IMR-90 (cell line): ENCODE measurements at regions not wholly inside any gene's neighbourhood (a gene's known extent, or its start where the extent isn't known, plus 50 kb on each side); places are given as distances from the start of the nearest gene placed in this dataset.
"Not testable (repeated sequence)": the region's sequence is repeated elsewhere in the genome, so short reads cannot be mapped to it uniquely, and the experiment has no call there.

ENCODE experiments used
- ATAC-seq: fragments of 200-7000 bp; cut with Tn5 transposase; 2 replicates; pipeline ENCODE4 v1.9.1; 2020; ENCODE audit warnings: low read depth, mild to moderate bottlenecking, moderate library complexity
- BruUV-seq: library from RNA; stranded (reverse); fragments of 400-500 nt; replicated peaks from 2 replicates; lab custom pipeline; 2021; lab: Mats Ljungman, UMichigan
- CTCF ChIA-PET: fragments of 300-600 bp; formaldehyde crosslinking; extraction: SDS; loops from one replicate; lab custom pipeline; 2021; ENCODE audit warnings: antibody characterized with exemption; lab: Yijun Ruan, JAX
- POLR2A ChIA-PET: fragments of 300-600 bp; sonication (Branson Sonifier 250); formaldehyde crosslinking; loops from one replicate; lab custom pipeline; 2022; ENCODE audit warnings: antibody characterized with exemption; ENCODE audit not compliant: unreplicated experiment; lab: Charles Lee
- DNase-seq: peaks from one replicate; pipeline ENCODE4 v3.0.0; 2013
- H2AFZ ChIP-seq: replicated peaks from 2 replicates; pipeline ENCODE3; 2013; ENCODE audit warnings: low read length, mild to moderate bottlenecking; ENCODE audit not compliant: poor library complexity
- H2AK5ac ChIP-seq: 2 replicates; pipeline ENCODE4 v1.6.1; 2013; ENCODE audit warnings: low read depth, low read length, inconsistent platforms
- H2AK9ac ChIP-seq: replicated peaks from 2 replicates; pipeline ENCODE3; 2013; ENCODE audit warnings: mild to moderate bottlenecking, low read depth, low read length, moderate library complexity; ENCODE audit not compliant: poor library complexity
- H2BK120ac ChIP-seq: 2 replicates; pipeline ENCODE4 v1.6.1; 2013; ENCODE audit warnings: low read depth, low read length, inconsistent platforms
- H2BK15ac ChIP-seq: 3 replicates; pipeline ENCODE4 v1.6.1; 2013; ENCODE audit warnings: low read depth, low read length, inconsistent platforms
- H2BK20ac ChIP-seq: 2 replicates; pipeline ENCODE4 v1.6.1; 2013; ENCODE audit warnings: low read depth, mild to moderate bottlenecking, inconsistent platforms, low read length, moderate library complexity
- H2BK5ac ChIP-seq: 2 replicates; pipeline ENCODE4 v1.6.1; 2013; ENCODE audit warnings: mild to moderate bottlenecking, low read depth, low read length, inconsistent platforms; ENCODE audit not compliant: poor library complexity, severe bottlenecking
- H3K14ac ChIP-seq: replicated peaks from 2 replicates; pipeline ENCODE4 v1.6.1; 2013; ENCODE audit warnings: low read depth, low read length, inconsistent platforms
- H3K18ac ChIP-seq: 2 replicates; pipeline ENCODE4 v1.6.1; 2013; ENCODE audit warnings: low read depth, low read length, control low read depth
- H3K23ac ChIP-seq: 2 replicates; pipeline ENCODE4 v1.6.1; 2013; ENCODE audit warnings: low read depth, low read length, inconsistent platforms
- H3K27ac ChIP-seq: 2 replicates; pipeline ENCODE4 v1.5.1; 2013; ENCODE audit warnings: mild to moderate bottlenecking, control low read depth, low read length; ENCODE audit not compliant: insufficient read depth
- H3K27me3 ChIP-seq: 2 replicates; pipeline ENCODE4 v1.6.1; 2013; ENCODE audit warnings: low read length; ENCODE audit not compliant: control insufficient read depth, insufficient read depth
- H3K36me3 ChIP-seq: 2 replicates; pipeline ENCODE4 v1.6.1; 2013; ENCODE audit warnings: low read length, mixed read lengths; ENCODE audit not compliant: control insufficient read depth, insufficient read depth
- H3K4ac ChIP-seq: 2 replicates; pipeline ENCODE4 v1.6.1; 2013; ENCODE audit warnings: low read depth, low read length, inconsistent platforms
- H3K4me1 ChIP-seq: 2 replicates; pipeline ENCODE4 v1.6.1; 2013; ENCODE audit warnings: low read length, mixed read lengths; ENCODE audit not compliant: control insufficient read depth, insufficient read depth
- H3K4me2 ChIP-seq: 2 replicates; pipeline ENCODE4 v1.6.1; 2013; ENCODE audit warnings: low read depth, mild to moderate bottlenecking, control low read depth, low read length, moderate library complexity
- H3K4me3 ChIP-seq: 2 replicates; pipeline ENCODE4 v1.5.1; 2013; ENCODE audit warnings: low read depth, mild to moderate bottlenecking, control low read depth, low read length, moderate library complexity; ENCODE audit not compliant: insufficient read depth
- H3K56ac ChIP-seq: 2 replicates; pipeline ENCODE4 v1.6.1; 2013; ENCODE audit warnings: low read length, inconsistent platforms; ENCODE audit not compliant: insufficient read depth; ENCODE audit errors: extremely low read depth
- H3K79me1 ChIP-seq, 2 experiments: 2 replicates each; pipeline ENCODE4 v1.6.1; 2013; ENCODE audit warnings: low read length in 2 of 2, inconsistent platforms in 1 of 2, low read depth in 1 of 2
- H3K9ac ChIP-seq: 2 replicates; pipeline ENCODE4 v1.6.1; 2013; ENCODE audit warnings: low read depth, low read length, control low read depth
- H3K9me1 ChIP-seq: 2 replicates; pipeline ENCODE4 v1.6.1; 2013; ENCODE audit warnings: low read length, inconsistent platforms; ENCODE audit not compliant: insufficient read depth
- H3K9me3 ChIP-seq: 2 replicates; pipeline ENCODE4 v1.6.1; 2013; ENCODE audit warnings: low read length; ENCODE audit not compliant: control insufficient read depth, insufficient read depth
- H4K20me1 ChIP-seq: 2 replicates; pipeline ENCODE4 v1.6.1; 2013; ENCODE audit warnings: low read length, inconsistent platforms; ENCODE audit not compliant: insufficient read depth
- H4K5ac ChIP-seq: 2 replicates; pipeline ENCODE4 v1.6.1; 2013; ENCODE audit warnings: mild to moderate bottlenecking, low read depth, low read length, control low read depth
- H4K8ac ChIP-seq, 2 experiments: 2 replicates each; pipeline ENCODE4 v1.6.1; 2013; ENCODE audit warnings: low read depth in 2 of 2, low read length in 2 of 2, control low read depth in 1 of 2, inconsistent platforms in 1 of 2
- H4K91ac ChIP-seq: 2 replicates; pipeline ENCODE4 v1.6.1; 2013; ENCODE audit warnings: low read depth, low read length, inconsistent platforms; ENCODE audit not compliant: insufficient read depth
- WGBS, 2 experiments: methylation state at CpG; one replicate each; pipeline versions ENCODE4 v1.1.5 to v1.1.7; 2013; ENCODE audit warnings: missing lambda C conversion rate in 2 of 2; ENCODE audit not compliant: insufficient read length in 1 of 2; ENCODE audit errors: extremely low coverage in 2 of 2; 5-methylcytosine and 5-hydroxymethylcytosine counted together
- dilution Hi-C: fragments of 300-500 bp; cut with HindIII; formaldehyde crosslinking; loops from one replicate; pipeline ENCODE4 v1.14.3; 2018; ENCODE audit warnings: low sequenced_read_pairs; ENCODE audit not compliant: unreplicated experiment
- in situ Hi-C: fragments of 300-500 bp; cut with MboI; formaldehyde crosslinking; loops from 3 replicates; pipeline ENCODE4 v1.14.3; 2019; ENCODE audit warnings: low sequenced_read_pairs, inconsistent platforms, mixed read lengths
- intact Hi-C: fragments of 100-400 bp; cut with micrococcal nuclease; formaldehyde crosslinking; loops from 2 replicates; pipeline ENCODE4 v1.10.0; 2022

GRCh38 chr16:35170061-35170460 is 1710.6 kb downstream of the TP53TG3F start:
- dilution Hi-C loops: not testable (repeated sequence)

More at GRCh38 chr16:35170061-35170460, 1710.6 kb downstream of the TP53TG3F start:
- H3K18ac ChIP-seq, H3K56ac ChIP-seq, H3K4me2 ChIP-seq, H4K91ac ChIP-seq, H3K4ac ChIP-seq, H2BK15ac ChIP-seq, H3K27ac ChIP-seq, H3K36me3 ChIP-seq, CTCF ChIA-PET, BruUV-seq, H2BK20ac ChIP-seq, intact Hi-C loops, H3K4me1 ChIP-seq, H2BK120ac ChIP-seq, ATAC-seq, H3K9ac ChIP-seq, H3K79me1 ChIP-seq, H4K5ac ChIP-seq, POLR2A ChIA-PET, H3K4me3 ChIP-seq, H3K27me3 ChIP-seq, H2AFZ ChIP-seq, H3K14ac ChIP-seq, H4K20me1 ChIP-seq, H3K9me1 ChIP-seq, H3K23ac ChIP-seq, H2AK9ac ChIP-seq, H4K8ac ChIP-seq, in situ Hi-C loops, H2BK5ac ChIP-seq, H2AK5ac ChIP-seq, DNase-seq: not testable (repeated sequence)
- WGBS, 2 experiments: 40% methylated on average over 1 of the region's 42 CpGs; no CpG with 5 or more reads in 1 of the 2 experiments
- peaks cover 17% of the 10 kb centered on the region for H3K9me3 ChIP-seq
